ENCODE measurements at regions not wholly inside any gene's neighbourhood (a gene's known extent, or its start where the extent isn't known, plus 50 kb on each side); places are given as distances from the start of the nearest gene placed in this dataset.
A peak's percentile ranks its signal among the peaks of the same experiment; 100 is the strongest.
"Not testable (repeated sequence)": the region's sequence is repeated elsewhere in the genome, so short reads cannot be mapped to it uniquely, and the experiment has no call there.

DNA sequence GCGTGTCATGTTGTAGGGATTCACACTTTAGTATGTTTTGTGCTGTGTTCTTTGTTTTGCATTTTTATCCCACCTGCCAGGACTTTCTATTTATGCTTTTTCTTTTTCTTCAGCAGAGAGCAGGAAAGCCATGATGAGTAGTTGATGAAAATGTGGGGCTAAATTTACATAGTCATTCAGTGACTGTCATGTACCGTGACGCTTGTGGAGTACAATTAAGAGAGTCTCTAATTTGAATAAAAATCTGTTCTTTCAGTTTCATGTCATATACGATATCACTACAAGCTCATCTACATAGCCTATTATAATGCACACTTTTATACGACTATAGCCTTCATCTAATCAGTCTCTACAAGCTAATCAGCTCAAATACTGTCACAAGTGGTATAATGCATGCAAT is 112.7 kb upstream of the SPATS2L start:
- H3K27ac ChIP-seq (ENCODE audit: low read depth, low read length, poor library complexity, severe bottlenecking), result no peak overlapping the region
- no TSS peak for BruUV-seq (replicated peaks)
- TF ChIP-seq EZH2 (IDR thresholded peaks at IDR 0.05; ENCODE audit: borderline replicate concordance, low read depth, low read length, poor library complexity, severe bottlenecking), result no peak
- no peaks in the 10 kb centered on the region for H3K36me3 ChIP-seq (ENCODE audit: insufficient read depth, low read length, poor library complexity, severe bottlenecking)
- POLR2A ChIA-PET (ENCODE audit: low non-redundant PET), result no interaction called here
- no peak overlapping the region for H3K4me3 ChIP-seq (ENCODE audit: low read depth, low read length, poor library complexity, severe bottlenecking)
- peaks cover 21% of the 10 kb centered on the region for H3K27me3 ChIP-seq (replicated peaks; ENCODE audit: insufficient read depth, low read depth, low read length, poor library complexity)
- intact Hi-C loops (cut with micrococcal nuclease; ENCODE audit: unreplicated experiment), result no loop called here
- H3K9me3 ChIP-seq (ENCODE audit: low read depth, low read length, poor library complexity, severe bottlenecking), result no peaks in the 10 kb centered on the region
- CTCF ChIA-PET, result no interaction called here
- no peak for DNase-seq (ENCODE audit: low spot score)
- no peaks in the 10 kb centered on the region for H3K4me1 ChIP-seq (ENCODE audit: insufficient read depth, low read length, poor library complexity, severe bottlenecking)

DNA sequence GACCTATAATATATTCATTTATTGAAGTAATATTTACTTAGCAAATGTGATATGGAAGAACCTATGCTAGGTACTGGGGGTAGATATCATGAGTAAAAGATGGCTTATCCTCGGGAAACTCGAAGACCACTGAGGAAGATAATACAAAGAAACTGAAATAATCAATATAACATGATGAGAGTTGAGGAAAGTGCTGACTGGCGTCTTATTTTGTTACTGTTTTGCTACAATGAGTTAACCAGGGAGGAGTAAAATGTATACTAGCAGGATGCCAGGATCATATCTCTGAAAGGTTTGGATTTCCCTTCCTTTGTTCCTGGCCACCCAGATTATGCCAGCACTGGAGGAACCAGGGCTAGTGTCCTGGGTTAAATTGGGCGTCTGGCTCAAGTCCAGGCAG is 111.7 kb upstream of the SPATS2L start:
- ChIA-PET CTCF (no interaction called here), POLR2A (ENCODE audit: low non-redundant PET) (no interaction called here)
- DNase-seq (ENCODE audit: low spot score), result no peak
- no peaks in the 10 kb centered on the region for H3K36me3 ChIP-seq (ENCODE audit: insufficient read depth, low read length, poor library complexity, severe bottlenecking)
- no peak for TF ChIP-seq EZH2 (IDR thresholded peaks at IDR 0.05; ENCODE audit: borderline replicate concordance, low read depth, low read length, poor library complexity, severe bottlenecking)
- TF ChIP-seq, protein P1, sequence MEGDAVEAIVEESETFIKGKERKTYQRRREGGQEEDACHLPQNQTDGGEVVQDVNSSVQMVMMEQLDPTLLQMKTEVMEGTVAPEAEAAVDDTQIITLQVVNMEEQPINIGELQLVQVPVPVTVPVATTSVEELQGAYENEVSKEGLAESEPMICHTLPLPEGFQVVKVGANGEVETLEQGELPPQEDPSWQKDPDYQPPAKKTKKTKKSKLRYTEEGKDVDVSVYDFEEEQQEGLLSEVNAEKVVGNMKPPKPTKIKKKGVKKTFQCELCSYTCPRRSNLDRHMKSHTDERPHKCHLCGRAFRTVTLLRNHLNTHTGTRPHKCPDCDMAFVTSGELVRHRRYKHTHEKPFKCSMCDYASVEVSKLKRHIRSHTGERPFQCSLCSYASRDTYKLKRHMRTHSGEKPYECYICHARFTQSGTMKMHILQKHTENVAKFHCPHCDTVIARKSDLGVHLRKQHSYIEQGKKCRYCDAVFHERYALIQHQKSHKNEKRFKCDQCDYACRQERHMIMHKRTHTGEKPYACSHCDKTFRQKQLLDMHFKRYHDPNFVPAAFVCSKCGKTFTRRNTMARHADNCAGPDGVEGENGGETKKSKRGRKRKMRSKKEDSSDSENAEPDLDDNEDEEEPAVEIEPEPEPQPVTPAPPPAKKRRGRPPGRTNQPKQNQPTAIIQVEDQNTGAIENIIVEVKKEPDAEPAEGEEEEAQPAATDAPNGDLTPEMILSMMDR (conservative IDR thresholded peaks at IDR 0.05; ENCODE audit: low read depth, low read length), result no peak
- intact Hi-C loops (cut with micrococcal nuclease; ENCODE audit: unreplicated experiment), result no loop called here
- no peaks in the 10 kb centered on the region for H3K9me3 ChIP-seq (ENCODE audit: low read depth, low read length, poor library complexity, severe bottlenecking)
- H3K27me3 ChIP-seq (replicated peaks; ENCODE audit: insufficient read depth, low read depth, low read length, poor library complexity), result peaks cover 15% of the 10 kb centered on the region
- H3K27ac ChIP-seq (ENCODE audit: low read depth, low read length, poor library complexity, severe bottlenecking), result no peak overlapping the region
- BruUV-seq (replicated peaks), result no TSS peak
- H3K4me3 ChIP-seq (ENCODE audit: low read depth, low read length, poor library complexity, severe bottlenecking), result no peak overlapping the region
- H3K4me1 ChIP-seq (ENCODE audit: insufficient read depth, low read length, poor library complexity, severe bottlenecking), result no peaks in the 10 kb centered on the region

DNA sequence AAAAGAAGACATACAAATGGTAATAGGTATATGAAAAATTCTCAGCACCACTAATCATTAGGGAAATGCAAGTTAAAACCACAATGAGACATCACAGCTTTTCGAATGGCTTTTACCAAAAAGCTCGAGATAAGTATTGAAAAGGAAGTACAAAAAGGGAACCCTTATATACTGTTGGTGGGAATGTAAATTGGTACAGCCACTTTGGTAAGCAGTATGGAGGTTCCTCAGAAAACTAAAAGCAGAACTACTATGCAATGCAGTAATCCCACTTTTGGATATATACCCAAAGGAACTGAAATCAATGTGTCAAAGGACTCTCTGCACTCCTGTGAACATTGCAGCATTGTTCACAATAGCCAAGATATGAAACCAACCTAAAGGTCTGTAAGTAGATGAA is 107.5 kb upstream of the SPATS2L start:
- POLR2A ChIA-PET (ENCODE audit: low non-redundant PET), result interaction anchor here (0.7 kb wide), 1 partner anchor 69 kb away, joined by 6 read pairs; no protein-coding TSS in a partner anchor
- TF ChIP-seq EZH2 (IDR thresholded peaks at IDR 0.05; ENCODE audit: borderline replicate concordance, low read depth, low read length, poor library complexity, severe bottlenecking), result no peak
- TF ChIP-seq, protein P1 (conservative IDR thresholded peaks at IDR 0.05; ENCODE audit: low read depth, low read length), result no peak
- H3K4me1 ChIP-seq (ENCODE audit: insufficient read depth, low read length, poor library complexity, severe bottlenecking), result no peaks in the 10 kb centered on the region
- no peak for DNase-seq (ENCODE audit: low spot score)
- intact Hi-C loops (cut with micrococcal nuclease; ENCODE audit: unreplicated experiment), result no loop called here
- H3K27me3 ChIP-seq (replicated peaks; ENCODE audit: insufficient read depth, low read depth, low read length, poor library complexity), result no peaks in the 10 kb centered on the region
- no peak overlapping the region for H3K27ac ChIP-seq (ENCODE audit: low read depth, low read length, poor library complexity, severe bottlenecking)
- BruUV-seq (replicated peaks), result no TSS peak
- H3K36me3 ChIP-seq (ENCODE audit: insufficient read depth, low read length, poor library complexity, severe bottlenecking), result no peaks in the 10 kb centered on the region
- no peaks in the 10 kb centered on the region for H3K9me3 ChIP-seq (ENCODE audit: low read depth, low read length, poor library complexity, severe bottlenecking)
- CTCF ChIA-PET, result no interaction called here
- no peak overlapping the region for H3K4me3 ChIP-seq (ENCODE audit: low read depth, low read length, poor library complexity, severe bottlenecking)

DNA sequence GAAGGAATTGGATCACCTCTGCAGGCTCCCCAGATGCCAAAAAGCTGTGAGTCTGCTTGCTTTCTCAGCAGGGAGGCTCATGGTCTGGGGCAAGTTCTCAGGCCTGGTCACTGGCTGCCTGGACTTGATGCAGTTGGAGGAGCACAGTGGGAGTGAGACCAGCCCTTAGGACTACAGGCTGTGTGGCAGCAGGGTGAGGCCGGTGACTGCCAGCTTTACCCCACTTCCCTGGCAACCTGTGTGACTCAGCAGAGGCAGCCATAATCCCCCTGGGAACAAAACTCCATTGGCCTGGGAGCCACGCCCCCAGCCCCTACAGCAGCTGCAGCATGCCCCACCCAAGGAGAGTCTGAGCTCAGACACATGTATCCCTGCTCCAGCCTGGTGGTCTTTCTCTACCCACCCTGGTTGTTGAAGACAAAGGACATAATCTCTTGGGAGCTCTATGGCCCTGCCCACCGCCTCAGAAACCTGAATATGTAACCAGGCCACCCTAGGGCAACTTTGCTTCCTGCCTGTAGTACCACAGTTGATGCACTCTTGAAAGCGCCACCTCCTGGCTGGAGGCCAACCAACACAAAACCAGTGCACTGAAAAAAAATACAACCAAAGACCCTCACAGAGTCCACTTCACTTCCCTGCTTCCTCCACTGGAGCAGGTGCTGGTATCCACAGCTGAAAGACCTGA is 106.8 kb upstream of the SPATS2L start:
- ChIA-PET CTCF (no interaction called here), POLR2A (ENCODE audit: low non-redundant PET) (no interaction called here)
- no TSS peak for BruUV-seq (replicated peaks)
- H3K36me3 ChIP-seq (ENCODE audit: insufficient read depth, low read length, poor library complexity, severe bottlenecking), result no peaks in the 10 kb centered on the region
- H3K27ac ChIP-seq (ENCODE audit: low read depth, low read length, poor library complexity, severe bottlenecking), result no peak overlapping the region
- H3K4me1 ChIP-seq (ENCODE audit: insufficient read depth, low read length, poor library complexity, severe bottlenecking), result no peaks in the 10 kb centered on the region
- intact Hi-C loops (cut with micrococcal nuclease; ENCODE audit: unreplicated experiment), result no loop called here
- H3K9me3 ChIP-seq (ENCODE audit: low read depth, low read length, poor library complexity, severe bottlenecking), result no peaks in the 10 kb centered on the region
- peak; percentile 24 for DNase-seq (ENCODE audit: low spot score)
- H3K4me3 ChIP-seq (ENCODE audit: low read depth, low read length, poor library complexity, severe bottlenecking), result no peak overlapping the region
- no peaks in the 10 kb centered on the region for H3K27me3 ChIP-seq (replicated peaks; ENCODE audit: insufficient read depth, low read depth, low read length, poor library complexity)
- no peak for TF ChIP-seq EZH2 (IDR thresholded peaks at IDR 0.05; ENCODE audit: borderline replicate concordance, low read depth, low read length, poor library complexity, severe bottlenecking)
- TF ChIP-seq, protein P1 (conservative IDR thresholded peaks at IDR 0.05; ENCODE audit: low read depth, low read length), result peak; percentile 37; the same call in 1 of the 2 replicates

DNA sequence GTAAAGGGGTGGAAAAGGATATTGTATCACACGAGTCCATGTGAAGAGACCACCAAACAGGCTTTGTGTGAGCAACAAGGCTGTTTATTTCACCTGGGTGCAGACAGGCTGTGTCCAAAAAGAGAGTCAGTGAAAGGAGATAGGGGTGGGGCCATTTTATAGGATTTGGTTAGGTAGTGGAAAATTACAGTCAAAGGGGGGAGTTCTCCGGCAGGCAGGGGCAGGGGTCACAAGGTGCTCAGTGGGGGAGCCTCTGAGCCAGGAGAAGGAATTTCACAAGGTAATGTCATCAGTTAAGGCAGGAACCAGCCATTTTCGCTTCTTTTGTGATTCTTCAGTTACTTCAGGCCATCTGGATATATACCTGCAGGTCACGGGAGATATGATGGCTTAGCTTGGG is 104.7 kb upstream of the SPATS2L start:
- H3K9me3 ChIP-seq (ENCODE audit: low read depth, low read length, poor library complexity, severe bottlenecking); intact Hi-C loops (cut with micrococcal nuclease; ENCODE audit: unreplicated experiment); POLR2A ChIA-PET (ENCODE audit: low non-redundant PET); BruUV-seq (replicated peaks); H3K36me3 ChIP-seq (ENCODE audit: insufficient read depth, low read length, poor library complexity, severe bottlenecking); H3K27me3 ChIP-seq (replicated peaks; ENCODE audit: insufficient read depth, low read depth, low read length, poor library complexity); H3K4me1 ChIP-seq (ENCODE audit: insufficient read depth, low read length, poor library complexity, severe bottlenecking); CTCF ChIA-PET; H3K4me3 ChIP-seq (ENCODE audit: low read depth, low read length, poor library complexity, severe bottlenecking); DNase-seq (ENCODE audit: low spot score); H3K27ac ChIP-seq (ENCODE audit: low read depth, low read length, poor library complexity, severe bottlenecking): not testable (repeated sequence)

All from A673 (cell line).